ENCODE measurements at regions not wholly inside any gene's neighbourhood (a gene's known extent, or its start where the extent isn't known, plus 50 kb on each side); places are given as distances from the start of the nearest gene placed in this dataset.

- TF ChIP-seq POLR2A (IDR thresholded peaks at IDR 0.05) = no peak
- TF ChIP-seq, protein P1, sequence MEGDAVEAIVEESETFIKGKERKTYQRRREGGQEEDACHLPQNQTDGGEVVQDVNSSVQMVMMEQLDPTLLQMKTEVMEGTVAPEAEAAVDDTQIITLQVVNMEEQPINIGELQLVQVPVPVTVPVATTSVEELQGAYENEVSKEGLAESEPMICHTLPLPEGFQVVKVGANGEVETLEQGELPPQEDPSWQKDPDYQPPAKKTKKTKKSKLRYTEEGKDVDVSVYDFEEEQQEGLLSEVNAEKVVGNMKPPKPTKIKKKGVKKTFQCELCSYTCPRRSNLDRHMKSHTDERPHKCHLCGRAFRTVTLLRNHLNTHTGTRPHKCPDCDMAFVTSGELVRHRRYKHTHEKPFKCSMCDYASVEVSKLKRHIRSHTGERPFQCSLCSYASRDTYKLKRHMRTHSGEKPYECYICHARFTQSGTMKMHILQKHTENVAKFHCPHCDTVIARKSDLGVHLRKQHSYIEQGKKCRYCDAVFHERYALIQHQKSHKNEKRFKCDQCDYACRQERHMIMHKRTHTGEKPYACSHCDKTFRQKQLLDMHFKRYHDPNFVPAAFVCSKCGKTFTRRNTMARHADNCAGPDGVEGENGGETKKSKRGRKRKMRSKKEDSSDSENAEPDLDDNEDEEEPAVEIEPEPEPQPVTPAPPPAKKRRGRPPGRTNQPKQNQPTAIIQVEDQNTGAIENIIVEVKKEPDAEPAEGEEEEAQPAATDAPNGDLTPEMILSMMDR (IDR thresholded peaks at IDR 0.05) = no peak
Observed at GRCh38 chr9:18362901-18363685, 110.9 kb upstream of the ADAMTSL1 start.

Data from heart left ventricle (tissue), 13 donors.